ENCODE measurements at regions not wholly inside any gene's neighbourhood (a gene's known extent, or its start where the extent isn't known, plus 50 kb on each side); places are given as distances from the start of the nearest gene placed in this dataset.

DNA sequence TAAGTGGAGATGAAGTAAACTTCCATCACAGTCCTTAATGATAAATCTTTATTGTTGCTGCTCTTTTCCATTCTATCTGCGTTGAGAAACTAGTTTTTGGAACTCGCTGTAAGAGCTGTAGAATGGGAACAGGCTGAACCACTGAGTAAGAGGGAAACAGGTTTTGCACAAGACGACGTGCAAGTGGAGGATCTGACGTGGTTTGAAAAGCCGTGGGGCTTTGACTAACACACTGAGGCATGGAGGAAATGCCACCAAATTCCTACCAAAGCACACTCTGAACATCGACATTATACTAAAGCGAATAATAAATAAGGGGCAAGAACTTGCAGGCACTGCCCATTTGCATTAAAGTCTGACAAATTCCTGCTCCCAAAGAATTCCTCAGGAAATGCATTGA is 160.6 kb downstream of the KLF6 start:
- no peak for DNase-seq

GRCh38 chr10:3623746-3624145 is 161.3 kb downstream of the KLF6 start:
- no peak for DNase-seq

- DNase-seq: no peak
Measured at GRCh38 chr10:3622845-3623621, 162.0 kb downstream of the KLF6 start.

- DNase-seq: no peak
Measured at GRCh38 chr10:3622427-3622826, 162.6 kb downstream of the KLF6 start.

- no peak for DNase-seq
Measured at GRCh38 chr10:3620818-3621217, 164.2 kb downstream of the KLF6 start.

DNA sequence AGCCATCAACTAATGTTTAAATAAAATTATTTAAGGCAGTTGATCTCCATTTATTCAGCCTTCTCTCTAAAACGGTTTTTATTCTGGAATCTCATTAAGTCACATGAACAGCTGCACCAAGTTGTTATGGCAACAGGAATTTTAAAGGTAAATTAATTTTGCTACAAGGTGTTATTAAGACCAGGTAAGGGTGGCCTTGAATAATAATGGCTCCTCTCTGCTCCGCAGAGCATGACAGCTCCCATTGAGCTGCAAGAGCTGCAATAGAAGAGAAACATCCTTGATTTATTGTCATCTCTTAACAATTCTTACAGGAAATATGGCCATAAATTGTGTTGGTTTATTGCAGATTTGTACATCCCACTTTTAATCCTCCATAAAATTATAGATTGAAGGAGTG is 165.8 kb downstream of the KLF6 start:
- no peak for DNase-seq

- DNase-seq: no peak
Measured at GRCh38 chr10:3616880-3617279, 168.1 kb downstream of the KLF6 start.

- DNase-seq: no peak
Measured at GRCh38 chr10:3613318-3613717, 171.7 kb downstream of the KLF6 start.

- no peak for DNase-seq
Measured at GRCh38 chr10:3612183-3613001, 172.6 kb downstream of the KLF6 start.

DNA sequence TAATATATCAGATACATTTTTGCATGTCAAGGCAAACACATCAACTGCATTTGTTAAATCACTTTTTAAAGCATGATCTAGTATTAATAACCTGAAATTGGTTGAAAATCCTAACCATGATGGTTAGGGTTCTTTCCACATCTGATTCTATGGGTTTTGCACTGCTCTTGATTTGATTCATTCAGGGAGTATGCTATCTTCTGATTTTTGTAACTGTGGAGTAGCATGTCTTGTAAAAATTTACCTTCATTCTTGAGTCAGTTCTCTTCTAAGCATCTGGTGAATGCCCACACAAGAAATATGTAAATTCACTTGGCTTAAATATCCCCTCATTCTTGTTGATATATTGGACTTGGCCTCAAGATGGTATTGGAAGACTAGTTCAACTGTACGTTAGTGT is 178.7 kb downstream of the KLF6 start:
- DNase-seq: no peak

DNA sequence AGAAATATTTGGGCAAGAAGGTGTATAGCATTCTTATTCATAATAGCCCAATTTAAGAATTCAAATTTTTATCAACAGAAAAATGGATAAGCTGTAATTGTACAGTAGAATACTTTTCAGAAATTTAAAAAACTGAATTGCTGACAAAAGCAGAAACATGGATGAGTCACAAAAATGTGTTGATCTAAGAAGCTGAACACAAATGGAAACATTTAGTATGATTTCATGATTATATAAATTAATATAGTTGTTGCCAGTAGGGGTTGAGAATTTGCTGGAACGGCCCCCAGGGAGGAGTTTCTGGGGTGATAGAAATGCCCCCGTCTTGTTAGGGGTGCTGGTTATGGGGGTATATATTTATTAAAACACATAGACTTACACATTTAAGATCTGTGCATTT is 179.1 kb downstream of the KLF6 start:
- DNase-seq: no peak

GRCh38 chr10:3595736-3596135 is 189.3 kb downstream of the KLF6 start:
- DNase-seq: no peak

GRCh38 chr10:3593611-3594010 is 191.4 kb downstream of the KLF6 start:
- no peak for DNase-seq

GRCh38 chr10:3592424-3592823 is 192.6 kb downstream of the KLF6 start:
- DNase-seq: no peak

DNA sequence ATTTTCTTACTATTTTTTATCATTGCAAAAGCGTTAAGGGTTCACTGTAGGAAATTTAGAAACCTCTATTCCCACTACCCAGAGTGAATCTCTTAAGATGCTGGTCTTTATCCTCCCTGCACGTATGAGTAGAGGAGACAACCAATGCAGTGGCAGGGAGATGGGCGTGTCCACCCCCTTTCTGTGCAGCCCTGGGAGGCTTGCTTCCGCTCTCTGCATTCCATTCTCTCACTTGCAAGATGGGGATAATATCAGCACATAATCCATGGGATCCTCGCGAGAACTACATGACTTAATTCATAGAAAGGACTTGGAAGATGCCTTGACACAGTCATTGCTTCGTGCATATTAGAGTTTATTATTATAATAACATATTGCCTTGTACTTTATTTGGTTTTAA is 196.2 kb downstream of the KLF6 start:
- no peak for DNase-seq

DNA sequence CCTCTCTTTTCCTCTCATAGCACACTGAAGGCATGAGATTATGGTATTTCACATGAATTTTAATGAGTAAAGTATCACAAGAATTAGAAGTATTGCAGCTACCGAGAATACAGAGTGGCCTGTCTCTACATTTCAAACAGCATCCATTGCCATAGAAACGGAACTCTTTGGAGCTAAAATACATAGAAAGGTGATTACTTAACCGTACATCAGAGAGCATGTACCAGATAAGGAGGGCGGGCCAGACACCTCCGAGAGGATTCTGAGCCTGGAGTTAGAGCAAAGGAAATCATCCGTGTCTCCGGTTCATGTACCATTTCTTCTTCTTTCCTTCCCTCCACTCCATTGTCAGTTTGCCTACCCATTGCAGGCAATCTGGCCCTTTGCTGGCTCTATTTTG is 196.7 kb downstream of the KLF6 start:
- DNase-seq: no peak

- no peak for DNase-seq
Measured at GRCh38 chr10:3584926-3585784, 199.9 kb downstream of the KLF6 start.

DNA sequence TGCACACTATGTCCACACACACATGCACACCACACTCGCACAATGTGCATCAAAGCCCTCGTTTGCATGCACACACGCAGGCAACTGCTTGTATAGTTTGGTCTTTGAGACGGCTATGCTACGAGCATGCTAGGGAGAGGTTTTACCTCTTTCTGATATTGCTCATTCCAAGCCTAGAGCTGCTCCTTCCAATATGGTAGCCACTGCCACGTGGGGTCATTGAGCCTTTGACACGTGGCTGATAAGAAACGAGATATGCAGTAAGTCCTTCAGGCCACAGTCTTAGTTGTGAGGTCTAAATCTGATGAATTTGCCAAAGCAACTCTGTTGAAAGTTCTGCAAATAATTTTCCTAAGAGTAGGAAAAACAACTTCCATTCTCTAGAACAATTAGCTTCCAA is 204.4 kb downstream of the KLF6 start:
- no peak for DNase-seq

DNA sequence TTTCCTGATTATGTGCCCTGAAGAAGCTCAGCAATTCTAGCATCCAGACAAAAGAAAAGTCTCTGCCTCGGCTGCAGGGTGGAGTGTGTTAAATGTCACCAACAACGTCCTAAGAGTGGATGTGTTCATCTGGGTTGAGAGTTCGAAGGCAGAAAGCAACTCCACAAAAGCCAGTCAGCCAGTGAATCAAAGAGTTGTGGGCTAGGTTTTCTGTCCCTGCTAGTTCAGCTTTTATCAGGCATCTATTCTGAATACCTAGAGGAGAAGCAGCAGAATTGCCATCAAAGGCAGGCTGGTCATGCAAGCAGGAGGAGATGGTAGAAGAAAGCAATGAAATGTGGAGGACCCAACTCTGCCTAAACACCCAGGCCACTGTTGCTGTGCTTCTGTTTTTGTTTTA is 205.2 kb downstream of the KLF6 start:
- no peak for DNase-seq

DNA sequence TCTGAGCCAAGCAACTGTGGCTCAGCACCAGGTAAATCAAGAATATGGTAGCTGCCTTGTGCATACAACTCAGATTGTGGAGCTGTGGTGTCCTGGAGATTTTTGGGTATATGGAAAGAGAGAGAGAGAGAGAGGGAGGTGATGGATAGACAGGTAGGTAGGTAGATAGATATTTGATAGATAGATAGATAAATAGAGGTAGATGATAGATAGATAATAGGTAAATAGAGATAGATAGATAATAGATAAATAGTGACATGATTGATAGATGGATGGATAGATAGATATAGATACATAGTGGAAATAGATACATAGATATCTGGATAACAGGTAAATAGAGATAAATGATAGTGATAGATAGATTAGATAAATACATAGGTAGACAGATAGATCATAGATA is 206.3 kb downstream of the KLF6 start:
- DNase-seq: no peak

- no peak for DNase-seq
Measured at GRCh38 chr10:3578159-3578558, 206.8 kb downstream of the KLF6 start.

GRCh38 chr10:3574451-3574850 is 210.6 kb downstream of the KLF6 start:
- no peak for DNase-seq

GRCh38 chr10:3573498-3573897 is 211.5 kb downstream of the KLF6 start:
- no peak for DNase-seq
